K562 (cell line): ENCODE measurements at regions not wholly inside any gene's neighbourhood (a gene's known extent, or its start where the extent isn't known, plus 50 kb on each side); places are given as distances from the start of the nearest gene placed in this dataset.

Experiments used
- ATAC-seq: fragments of 200-7000 bp; cut with Tn5 transposase; 3 replicates; pipeline ENCODE4 v1.9.1; 2020; ENCODE audit warnings: moderate library complexity
- BruUV-seq: library from RNA; stranded (reverse); fragments of 400-500 nt; replicated peaks from 2 replicates; lab custom pipeline; 2021; lab: Mats Ljungman, UMichigan
- CTCF ChIA-PET: fragments of 300-600 bp; formaldehyde crosslinking; extraction: SDS; loops from one replicate; lab custom pipeline; 2021; ENCODE audit warnings: low intra/inter-chr PET ratio; lab: Yijun Ruan, JAX
- POLR2A ChIA-PET: fragments of 300-600, 350-650 bp; sonication (Branson Sonifier 250); formaldehyde crosslinking; extraction: SDS; loops from one replicate; lab custom pipeline; 2021; ENCODE audit warnings: antibody characterized with exemption, inconsistent platforms; lab: Yijun Ruan, JAX
- DNase-seq, 4 experiments: peaks; one replicate each; pipeline versions ENCODE4 v3.0.0 to v3.0.0-alpha.2; 2011 to 2018; ENCODE audit warnings: low spot score in 3 of 4, mixed read lengths in 3 of 4; ENCODE audit errors: extremely low read depth in 1 of 4
- FAIRE-seq: peaks from 2 replicates; lab custom pipeline; 2011; peaks lifted over from hg19 to GRCh38; lab: Jason Lieb, UNC
- H2AFZ ChIP-seq: 2 replicates; pipeline ENCODE4 v1.6.0; 2011; ENCODE audit warnings: low read depth, low read length, control low read depth, inconsistent platforms
- H3K27ac ChIP-seq: fragments of 200-600 bp; 3 replicates; pipeline ENCODE4 v1.8.0; 2011; ENCODE audit warnings: low read depth, mild to moderate bottlenecking, control low read depth, inconsistent platforms, low read length, moderate library complexity, mixed read lengths; ENCODE audit errors: extremely low read depth
- H3K27me3 ChIP-seq, 2 experiments: fragments of 300-600 bp in 1 of 2; 2 replicates in 1 of 2; 3 replicates in 1 of 2; pipeline versions ENCODE4 v1.6.0 to v1.8.0; 2011; ENCODE audit warnings: inconsistent platforms in 2 of 2, low read length in 2 of 2, mild to moderate bottlenecking in 1 of 2, mixed read lengths in 1 of 2, moderate library complexity in 1 of 2; ENCODE audit not compliant: control insufficient read depth in 2 of 2, insufficient read depth in 2 of 2
- H3K36me3 ChIP-seq: fragments of 300-600 bp; 3 replicates; pipeline ENCODE4 v1.8.0; 2011; ENCODE audit warnings: mild to moderate bottlenecking, low read length, inconsistent platforms; ENCODE audit not compliant: control insufficient read depth, insufficient read depth
- H3K4me1 ChIP-seq, 2 experiments: fragments of 200-600 bp in 1 of 2; replicated peaks in 1 of 2; 2 replicates in 1 of 2; 3 replicates in 1 of 2; pipeline versions ENCODE4 v1.5.1 to v1.8.0; 2011; ENCODE audit warnings: inconsistent platforms in 2 of 2, low read length in 2 of 2, mild to moderate bottlenecking in 1 of 2, mixed read lengths in 1 of 2, moderate library complexity in 1 of 2; ENCODE audit not compliant: control insufficient read depth in 2 of 2, insufficient read depth in 2 of 2
- H3K4me2 ChIP-seq: 2 replicates; pipeline ENCODE4 v1.6.1; 2011; ENCODE audit warnings: low read length, control low read depth, inconsistent platforms, mixed read lengths; ENCODE audit not compliant: insufficient read depth
- H3K4me3 ChIP-seq: fragments of 200-600 bp; sonication (generic), shearing (Covaris generic); 2 replicates; pipeline ENCODE4 v1.5.1; 2016; ENCODE audit warnings: control low read depth, inconsistent platforms
- H3K79me2 ChIP-seq: fragments of 200-600 bp; 3 replicates; pipeline ENCODE4 v1.8.0; 2011; ENCODE audit warnings: low read length, inconsistent platforms; ENCODE audit not compliant: control insufficient read depth, insufficient read depth
- H3K9ac ChIP-seq, 2 experiments: 2 replicates each; pipeline versions ENCODE4 v1.6.0 to v1.6.1; 2011; ENCODE audit warnings: low read depth in 2 of 2, low read length in 2 of 2, control low read depth in 1 of 2, inconsistent platforms in 1 of 2, mild to moderate bottlenecking in 1 of 2, mixed read lengths in 1 of 2; ENCODE audit not compliant: insufficient read depth in 1 of 2
- H3K9me1 ChIP-seq: one replicate; pipeline ENCODE4 v1.6.0; 2011; ENCODE audit warnings: inconsistent platforms, mild to moderate bottlenecking, low read length, moderate library complexity; ENCODE audit not compliant: control insufficient read depth, insufficient read depth
- H3K9me3 ChIP-seq: replicated peaks from 2 replicates; pipeline ENCODE4 v1.5.1; 2011; ENCODE audit warnings: low read depth, low read length, inconsistent platforms; ENCODE audit not compliant: control insufficient read depth, insufficient read depth
- H4K20me1 ChIP-seq: replicated peaks from 2 replicates; pipeline ENCODE4 v1.6.1; 2011; ENCODE audit warnings: low read length, inconsistent platforms, mixed read lengths; ENCODE audit not compliant: control insufficient read depth, insufficient read depth
- CTCF ChIP-seq, 3 experiments: IDR thresholded peaks in 2 of 3; conservative IDR thresholded peaks in 1 of 3; 2 replicates each; pipeline ENCODE4 v1.5.1; 2011 to 2012; ENCODE audit warnings: low read length in 3 of 3, mild to moderate bottlenecking in 3 of 3, control low read depth in 2 of 3, improper control_type of control experiment in 1 of 3, inconsistent platforms in 1 of 3, low read depth in 1 of 3, mixed read lengths in 1 of 3, moderate library complexity in 1 of 3; ENCODE audit not compliant: insufficient read depth in 2 of 3
- ESRRB ChIP-seq: fragments of 250-450 bp; sonication (Bioruptor Pico); IDR thresholded peaks from 2 replicates; pipeline ENCODE4 v1.5.0; 2020; ENCODE audit warnings: mild to moderate bottlenecking, moderate library complexity, borderline replicate concordance
- JUND ChIP-seq, 2 experiments: IDR thresholded peaks; 2 replicates in 1 of 2; 3 replicates in 1 of 2; pipeline ENCODE4 v1.6.1; 2011; ENCODE audit warnings: borderline replicate concordance in 2 of 2, low read depth in 2 of 2, low read length in 2 of 2, improper control_type of control experiment in 1 of 2, missing biosample characterization in 1 of 2, missing genetic modification characterization in 1 of 2, missing genetic modification reagents in 1 of 2
- RAD21 ChIP-seq, 2 experiments: fragments of 250-450 bp in 1 of 2; fragments of 450-650 bp in 1 of 2; sonication (Bioruptor Pico) in 1 of 2; formaldehyde crosslinking in 1 of 2; IDR thresholded peaks in 1 of 2; conservative IDR thresholded peaks in 1 of 2; 2 replicates each; pipeline versions ENCODE4 v1.4.0 to v1.8.0; 2020 to 2022; ENCODE audit warnings: mild to moderate bottlenecking in 2 of 2, moderate library complexity in 1 of 2
- ZNF3 ChIP-seq: fragments of 250-450 bp; sonication (Bioruptor Pico); IDR thresholded peaks from 2 replicates; pipeline ENCODE4 v1.5.0; 2021; ENCODE audit warnings: mild to moderate bottlenecking, moderate library complexity
- WGBS: fragments of 100-300 bp; shearing (Covaris generic); methylation state at CpG from one replicate; pipeline ENCODE4 v1.1.6; 2016; ENCODE audit warnings: low coverage, mixed read lengths; ENCODE audit not compliant: insufficient coverage; ENCODE audit errors: missing lambda C conversion rate; 5-methylcytosine and 5-hydroxymethylcytosine counted together
- in situ Hi-C: fragments of 300-500 bp; cut with MboI; formaldehyde crosslinking; loops from 4 replicates; pipeline ENCODE4 v1.15.0; 2018; ENCODE audit warnings: inconsistent platforms, mixed read lengths
- intact Hi-C: fragments of 100-400 bp; cut with micrococcal nuclease; formaldehyde crosslinking; loops from 2 replicates; pipeline ENCODE4 v1.14.2; 2022

GRCh38 chr7:27377988-27378387, 135.4 kb downstream of the EVX1 start:
- FAIRE-seq (peak; percentile 78), DNase-seq (no peak), ATAC-seq (peak; percentile 64; the same call in 2 of the 3 replicates)
- ChIA-PET CTCF (no interaction called here), POLR2A (no interaction called here)
- H3K4me3 ChIP-seq, result no peak overlapping the region
- H3K36me3 ChIP-seq, result no peaks in the 10 kb centered on the region
- H3K9me1 ChIP-seq, result no peaks in the 10 kb centered on the region
- H3K27ac ChIP-seq, result no peak overlapping the region
- intact Hi-C loops, result no loop called here
- no peaks in the 10 kb centered on the region for H3K4me1 ChIP-seq
- no peak overlapping the region for H2AFZ ChIP-seq
- H3K9me3 ChIP-seq, result no peaks in the 10 kb centered on the region
- no peaks in the 10 kb centered on the region for H3K27me3 ChIP-seq
- H3K4me2 ChIP-seq, result no peak overlapping the region
- in situ Hi-C loops, result no loop called here
- 3% methylated on average over 8 of the region's 8 CpGs for WGBS
- TF ChIP-seq RAD21 (CRISPR knock-in tag; conservative IDR thresholded peaks at IDR 0.05 in 1 of 2, IDR thresholded peaks at IDR 0.05 in 1 of 2) (peak in 1 of 2 experiments; percentile 27; a peak in 2 of 4 replicates), ESRRB (CRISPR knock-in tag) (no peak), JUND (IDR thresholded peaks at IDR 0.05; ENCODE audit: borderline replicate concordance, low read depth, low read length) (no peak), JUND (tag; IDR thresholded peaks at IDR 0.05; ENCODE audit: borderline replicate concordance, low read depth, low read length) (no peak), CTCF (IDR thresholded peaks at IDR 0.05 in 2 of 3, conservative IDR thresholded peaks at IDR 0.05 in 1 of 3; ENCODE audit: insufficient read depth in 2 of 3, low read depth in 1 of 3, low read length in 3 of 3) (peak; percentile 28 to 49 (median 41); a peak in 3 of 6 replicates), ZNF3 (CRISPR knock-in tag) (no peak)
- no peaks in the 10 kb centered on the region for H3K79me2 ChIP-seq
- H3K9ac ChIP-seq, result no peak overlapping the region
- BruUV-seq, result no TSS peak
- no peaks in the 10 kb centered on the region for H4K20me1 ChIP-seq
